NT2/D1 (cell line): ENCODE measurements at regions not wholly inside any gene's neighbourhood (a gene's known extent, or its start where the extent isn't known, plus 50 kb on each side); places are given as distances from the start of the nearest gene placed in this dataset.

ENCODE experiments used
- DNase-seq: peaks from one replicate; pipeline ENCODE4 v3.0.0-alpha.2; 2011; ENCODE audit warnings: low read depth, low spot score
- H3K27me3 ChIP-seq: 2 replicates; pipeline ENCODE4 v1.6.0; 2011; ENCODE audit warnings: mild to moderate bottlenecking; ENCODE audit not compliant: insufficient read length, insufficient read depth
- H3K36me3 ChIP-seq: 2 replicates; pipeline ENCODE4 v1.6.1; 2011; ENCODE audit warnings: mild to moderate bottlenecking, low read length, mixed read lengths; ENCODE audit not compliant: insufficient read depth, insufficient read length
- H3K4me1 ChIP-seq: 2 replicates; pipeline ENCODE4 v1.5.1; 2011; ENCODE audit not compliant: insufficient read depth, insufficient read length
- H3K4me3 ChIP-seq: 2 replicates; pipeline ENCODE4 v1.5.1; 2011; ENCODE audit warnings: low read depth; ENCODE audit not compliant: insufficient read length
- H3K9ac ChIP-seq: 2 replicates; pipeline ENCODE4 v1.6.0; 2011; ENCODE audit warnings: low read depth; ENCODE audit not compliant: insufficient read length
- H3K9me3 ChIP-seq: 2 replicates; pipeline ENCODE4 v1.5.1; 2011; ENCODE audit warnings: mild to moderate bottlenecking, low read length; ENCODE audit not compliant: insufficient read depth
- SUZ12 ChIP-seq: IDR thresholded peaks from 2 replicates; pipeline ENCODE4 v1.6.1; 2011; ENCODE audit not compliant: insufficient read length, insufficient read depth; ENCODE audit errors: extremely low read depth
- YY1 ChIP-seq: IDR thresholded peaks from 2 replicates; pipeline ENCODE4 v1.6.1; 2011; ENCODE audit not compliant: insufficient read length, insufficient read depth
- ZNF274 ChIP-seq: IDR thresholded peaks from 2 replicates; pipeline ENCODE4 v1.6.1; 2011; ENCODE audit warnings: mild to moderate bottlenecking, low read depth, low read length

DNA sequence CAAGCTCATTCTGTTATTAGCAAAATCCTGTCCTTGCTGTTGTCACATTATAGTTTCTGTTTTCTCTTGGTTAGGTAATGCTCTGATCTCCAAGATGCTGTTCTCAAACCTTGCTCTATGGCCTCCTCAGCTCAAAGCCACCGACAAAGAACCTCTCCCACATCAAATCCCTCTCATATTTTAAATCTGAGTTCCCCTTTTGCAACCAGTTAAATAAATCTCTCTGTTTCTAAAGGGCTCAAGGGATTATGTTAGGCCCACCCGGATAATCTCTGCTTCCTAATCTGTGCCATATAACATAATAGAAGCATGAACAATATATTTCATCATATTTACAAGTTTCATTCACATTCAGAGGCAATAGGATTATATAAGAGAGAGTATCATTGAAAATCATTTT is 286.0 kb downstream of the CYLC2 start:
- no peak overlapping the region for H3K4me3 ChIP-seq
- no peaks in the 10 kb centered on the region for H3K36me3 ChIP-seq
- no peak for DNase-seq
- H3K9me3 ChIP-seq: no peaks in the 10 kb centered on the region
- no peaks in the 10 kb centered on the region for H3K27me3 ChIP-seq
- H3K4me1 ChIP-seq: no peaks in the 10 kb centered on the region
- no peak for TF ChIP-seq ZNF274
- TF ChIP-seq YY1: no peak
- TF ChIP-seq SUZ12: no peak
- no peak overlapping the region for H3K9ac ChIP-seq

DNA sequence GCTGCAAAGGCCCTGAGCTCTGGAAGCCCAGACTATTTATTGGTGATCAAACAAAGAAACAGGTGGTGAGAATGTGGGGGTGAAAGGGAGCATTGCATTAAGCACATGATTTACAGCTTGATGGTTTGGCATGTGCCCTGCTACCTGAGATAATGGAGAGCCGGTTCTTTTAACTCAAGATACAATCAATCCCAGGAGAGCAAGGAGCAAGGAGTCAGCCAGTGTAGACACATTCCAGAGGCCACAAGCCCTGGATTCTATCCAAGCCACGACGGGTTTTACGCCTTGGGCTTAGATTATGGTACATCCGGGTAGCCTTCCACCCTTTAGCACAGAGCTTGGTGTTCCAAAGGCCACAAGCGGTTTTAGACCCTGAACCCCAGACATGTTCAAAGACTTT is 292.2 kb downstream of the CYLC2 start:
- DNase-seq: no peak
- TF ChIP-seq SUZ12: no peak
- TF ChIP-seq YY1: no peak
- no peak for TF ChIP-seq ZNF274
- H3K4me1 ChIP-seq: no peaks in the 10 kb centered on the region

DNA sequence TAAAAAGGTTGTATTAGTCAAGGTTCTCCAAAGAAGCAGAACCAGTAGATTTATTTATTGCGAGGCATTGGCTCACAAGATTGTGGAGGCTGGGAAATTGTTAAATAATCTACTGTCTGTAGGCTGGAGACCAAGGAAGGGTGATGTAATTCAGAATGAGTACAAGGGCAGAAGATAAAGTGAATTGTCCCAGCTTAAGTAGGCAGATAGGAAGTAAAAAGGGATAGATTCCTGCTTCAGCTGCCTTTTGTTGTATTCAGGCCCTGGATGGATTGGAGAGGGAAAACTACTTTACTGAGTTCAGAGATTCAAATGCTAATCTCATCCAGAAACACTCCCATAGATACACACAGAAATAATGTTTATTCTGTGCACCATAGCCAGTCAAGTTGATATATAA is 301.1 kb downstream of the CYLC2 start:
- Histone ChIP-seq H3K9me3 (no peaks in the 10 kb centered on the region), H3K9ac (no peak overlapping the region), H3K36me3 (no peaks in the 10 kb centered on the region), H3K27me3 (no peaks in the 10 kb centered on the region), H3K4me1 (no peaks in the 10 kb centered on the region), H3K4me3 (no peak overlapping the region)
- TF ChIP-seq ZNF274: no peak
- TF ChIP-seq YY1: no peak
- no peak for TF ChIP-seq SUZ12
- DNase-seq: no peak

More for the DNA sequence above, 292.2 kb downstream of the CYLC2 start:
- Histone ChIP-seq H3K9ac (no peak overlapping the region), H3K4me3 (no peak overlapping the region), H3K36me3 (no peaks in the 10 kb centered on the region), H3K9me3 (no peaks in the 10 kb centered on the region), H3K27me3 (no peaks in the 10 kb centered on the region)

DNA sequence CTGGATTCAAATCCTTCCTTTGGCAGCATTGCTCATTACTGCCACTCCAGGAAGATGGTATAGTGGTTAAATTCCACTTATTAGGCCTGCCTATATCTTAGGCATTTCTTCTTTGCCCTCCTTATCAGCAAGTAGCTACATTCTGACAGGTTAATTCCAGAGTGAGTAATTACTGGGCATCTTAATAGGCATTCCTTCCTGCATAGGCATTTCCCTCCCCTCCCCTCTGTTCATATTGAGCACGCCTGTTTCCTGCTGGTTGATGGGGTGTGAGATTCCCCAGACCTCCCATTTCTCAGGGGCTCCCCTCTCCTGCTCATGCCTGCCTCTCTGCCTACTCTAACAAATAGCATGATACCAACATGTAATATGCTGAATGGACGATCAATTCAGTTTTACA is 305.9 kb downstream of the CYLC2 start:
- no peaks in the 10 kb centered on the region for H3K36me3 ChIP-seq
- TF ChIP-seq SUZ12 (no peak), ZNF274 (no peak), YY1 (no peak)
- H3K27me3 ChIP-seq: no peaks in the 10 kb centered on the region
- no peak for DNase-seq
- H3K4me3 ChIP-seq: no peak overlapping the region
- no peaks in the 10 kb centered on the region for H3K9me3 ChIP-seq
- H3K9ac ChIP-seq: no peak overlapping the region
- no peaks in the 10 kb centered on the region for H3K4me1 ChIP-seq

DNA sequence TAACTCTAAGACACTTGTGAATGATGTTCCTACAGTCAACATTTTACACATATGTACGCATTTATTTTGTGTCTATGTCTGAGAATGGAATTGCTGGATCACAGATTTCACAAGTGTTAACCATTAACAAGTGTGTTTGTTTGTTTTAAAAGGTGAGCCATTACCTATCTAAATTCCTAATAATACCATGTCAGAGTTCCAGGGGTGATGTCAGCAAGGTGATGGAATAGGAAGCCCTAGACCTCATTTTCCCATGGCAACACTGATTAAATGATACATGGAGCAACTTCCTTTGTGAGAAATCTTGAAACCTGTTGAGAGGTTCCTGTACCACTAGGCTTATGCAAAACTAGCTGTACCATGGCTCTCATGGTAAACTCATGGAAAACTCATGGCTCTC is 309.7 kb downstream of the CYLC2 start:
- no peak for DNase-seq
- Histone ChIP-seq H3K9me3 (no peaks in the 10 kb centered on the region), H3K9ac (no peak overlapping the region), H3K27me3 (no peaks in the 10 kb centered on the region), H3K4me1 (no peaks in the 10 kb centered on the region), H3K36me3 (no peaks in the 10 kb centered on the region), H3K4me3 (no peak overlapping the region)
- TF ChIP-seq ZNF274 (no peak), SUZ12 (no peak), YY1 (no peak)

DNA sequence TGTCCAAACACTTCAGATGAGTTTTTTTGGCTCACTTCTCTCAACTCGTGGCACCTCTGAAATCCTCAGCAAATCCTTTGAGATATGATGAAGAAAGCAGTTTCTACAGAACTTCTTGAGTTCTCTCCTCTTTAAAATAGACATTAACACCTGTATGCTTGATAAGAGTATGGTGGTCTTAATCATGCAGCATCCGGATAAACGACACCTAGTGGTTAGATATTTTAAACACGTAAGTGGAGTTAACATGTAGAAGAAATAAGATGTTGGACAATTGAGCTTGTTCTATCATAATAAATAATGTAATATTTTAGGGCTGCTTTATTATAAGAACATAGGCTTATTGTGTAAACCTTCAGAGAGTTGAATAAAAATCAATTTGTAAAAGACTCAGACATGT is 324.8 kb downstream of the CYLC2 start:
- no peak for DNase-seq
- Histone ChIP-seq H3K4me3 (no peak overlapping the region), H3K4me1 (no peaks in the 10 kb centered on the region), H3K36me3 (no peaks in the 10 kb centered on the region), H3K9ac (no peak overlapping the region), H3K27me3 (no peaks in the 10 kb centered on the region), H3K9me3 (no peaks in the 10 kb centered on the region)
- TF ChIP-seq ZNF274 (no peak), SUZ12 (no peak), YY1 (no peak)

DNA sequence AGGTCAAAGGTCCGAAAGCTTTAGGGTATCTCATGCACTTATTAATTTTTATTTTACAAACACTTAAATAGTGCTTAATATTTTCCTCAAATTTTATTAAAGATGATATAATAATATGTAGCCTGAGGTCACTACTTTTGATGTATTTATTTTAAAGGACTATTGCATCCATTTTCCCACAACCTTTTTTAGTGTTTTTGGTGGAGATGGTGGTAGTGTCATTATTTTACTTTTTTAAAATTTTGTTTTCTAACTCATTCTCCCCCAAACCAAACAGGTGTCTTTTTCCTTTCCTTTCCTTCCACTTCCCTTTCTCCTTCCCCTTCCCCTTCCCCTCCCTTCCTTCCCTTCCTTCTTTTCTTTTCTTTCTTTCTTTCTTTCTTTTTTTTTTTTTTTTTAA is 328.6 kb downstream of the CYLC2 start:
- Histone ChIP-seq H3K27me3 (no peaks in the 10 kb centered on the region), H3K9me3 (no peaks in the 10 kb centered on the region), H3K9ac (no peak overlapping the region), H3K36me3 (no peaks in the 10 kb centered on the region), H3K4me1 (no peaks in the 10 kb centered on the region), H3K4me3 (no peak overlapping the region)
- no peak for TF ChIP-seq ZNF274
- no peak for TF ChIP-seq SUZ12
- TF ChIP-seq YY1: no peak
- DNase-seq: no peak

DNA sequence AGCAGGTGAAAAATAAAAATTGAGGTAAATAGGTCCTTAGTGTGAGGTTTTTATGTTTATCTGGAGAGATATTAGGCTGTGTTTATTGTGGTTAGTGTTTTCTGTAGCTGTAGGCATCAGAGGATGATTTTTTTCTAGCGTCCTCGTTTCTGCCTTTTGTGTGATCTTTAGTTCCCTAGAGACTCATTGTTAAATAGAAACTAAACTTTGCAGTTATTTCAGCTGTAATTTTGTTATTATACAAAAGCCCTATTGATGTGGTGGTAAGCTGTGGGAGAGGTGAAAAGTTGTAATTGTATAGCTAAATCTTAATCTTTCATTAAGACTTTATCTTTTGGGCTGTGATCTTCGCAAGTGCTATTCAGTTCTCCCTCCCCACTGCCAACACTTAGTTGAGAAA is 340.3 kb downstream of the CYLC2 start:
- no peak for TF ChIP-seq SUZ12
- no peak for TF ChIP-seq ZNF274
- TF ChIP-seq YY1: no peak
- Histone ChIP-seq H3K4me1 (no peaks in the 10 kb centered on the region), H3K9me3 (no peaks in the 10 kb centered on the region), H3K9ac (no peak overlapping the region), H3K27me3 (no peaks in the 10 kb centered on the region), H3K4me3 (no peak overlapping the region), H3K36me3 (no peaks in the 10 kb centered on the region)
- DNase-seq: no peak
